ENCODE measurements at regions not wholly inside any gene's neighbourhood (a gene's known extent, or its start where the extent isn't known, plus 50 kb on each side); places are given as distances from the start of the nearest gene placed in this dataset.

- H3K36me3 Mint-ChIP-seq, result no peaks in the 10 kb centered on the region
- no peak overlapping the region for H3K27ac Mint-ChIP-seq
- H3K9me3 Mint-ChIP-seq, result peaks cover 0 to 5% (median 1%) of the 10 kb centered on the region in 7 donors
- H3K4me1 Mint-ChIP-seq, result no peaks in the 10 kb centered on the region
- no peak for DNase-seq
- H3K27me3 Mint-ChIP-seq, result peaks cover 0 to 10% (median 0%) of the 10 kb centered on the region in 3 donors
- no peak for ATAC-seq (ENCODE audit: low read depth in 2 of 2)
- H3K4me3 Mint-ChIP-seq, result no peak overlapping the region
Observed at GRCh38 chr9:14560194-14560593, 133.0 kb downstream of the ZDHHC21 start.

GRCh38 chr9:14554886-14555285, 138.3 kb downstream of the ZDHHC21 start:
- no peak for DNase-seq
- peaks cover 0 to 5% (median 0%) of the 10 kb centered on the region in 3 donors for H3K27me3 Mint-ChIP-seq
- H3K4me3 Mint-ChIP-seq, result no peak overlapping the region
- no peaks in the 10 kb centered on the region for H3K4me1 Mint-ChIP-seq
- no peak overlapping the region for H3K27ac Mint-ChIP-seq
- H3K36me3 Mint-ChIP-seq, result no peaks in the 10 kb centered on the region
- no peak for ATAC-seq (ENCODE audit: low read depth in 2 of 2)
- H3K9me3 Mint-ChIP-seq, result peaks cover 0 to 5% (median 0%) of the 10 kb centered on the region in 7 donors

GRCh38 chr9:14547245-14548060, 145.8 kb downstream of the ZDHHC21 start:
- no peaks in the 10 kb centered on the region for H3K4me1 Mint-ChIP-seq
- H3K9me3 Mint-ChIP-seq, result peaks cover 0 to 2% (median 0%) of the 10 kb centered on the region in 7 donors
- DNase-seq (no peak), ATAC-seq (ENCODE audit: low read depth in 2 of 2) (no peak)
- no peaks in the 10 kb centered on the region for H3K36me3 Mint-ChIP-seq
- H3K4me3 Mint-ChIP-seq, result peak overlapping the region in 1 of 8 donors; percentile 32
- H3K27ac Mint-ChIP-seq, result no peak overlapping the region
- H3K27me3 Mint-ChIP-seq, result peaks cover 0 to 8% (median 0%) of the 10 kb centered on the region in 3 donors

DNA sequence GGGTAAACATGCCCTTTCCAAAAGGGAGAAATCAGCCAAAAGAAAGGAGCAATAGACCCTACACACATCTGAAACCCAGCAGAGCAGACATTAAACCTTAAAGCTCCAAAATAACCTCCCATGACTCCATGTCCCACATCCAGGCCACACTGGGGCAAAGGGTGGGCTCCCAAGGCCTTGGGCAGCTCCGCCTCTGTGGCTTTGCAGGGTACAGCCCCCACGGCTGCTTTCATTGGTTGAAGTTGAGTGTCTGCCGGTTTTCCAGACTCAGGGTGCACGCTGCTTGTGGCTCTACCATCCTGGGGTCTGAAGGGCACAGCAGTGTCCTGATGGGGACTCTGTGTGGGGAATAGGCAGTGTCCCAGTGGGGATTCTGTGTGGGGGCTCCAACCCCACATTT, 146.5 kb downstream of the ZDHHC21 start:
- Mint-ChIP-seq H3K36me3 (no peaks in the 10 kb centered on the region), H3K9me3 (peaks cover 0 to 2% (median 0%) of the 10 kb centered on the region in 7 donors), H3K4me1 (no peaks in the 10 kb centered on the region), H3K27ac (peak overlapping the region in 1 of 6 donors; percentile 65), H3K4me3 (no peak overlapping the region), H3K27me3 (peaks cover 0 to 8% (median 0%) of the 10 kb centered on the region in 3 donors)
- DNase-seq (no peak), ATAC-seq (ENCODE audit: low read depth in 2 of 2) (no peak)

- no peak overlapping the region for H3K4me3 Mint-ChIP-seq
- ATAC-seq (ENCODE audit: low read depth in 2 of 2) (no peak), DNase-seq (no peak)
- no peaks in the 10 kb centered on the region for H3K4me1 Mint-ChIP-seq
- H3K27me3 Mint-ChIP-seq, result peaks cover 0 to 9% (median 1%) of the 10 kb centered on the region in 3 donors
- peaks cover 0 to 1% (median 0%) of the 10 kb centered on the region in 7 donors for H3K9me3 Mint-ChIP-seq
- peak overlapping the region in 1 of 6 donors; percentile 16 for H3K27ac Mint-ChIP-seq
- no peaks in the 10 kb centered on the region for H3K36me3 Mint-ChIP-seq
Observed at GRCh38 chr9:14542071-14542470, 151.2 kb downstream of the ZDHHC21 start.

DNA sequence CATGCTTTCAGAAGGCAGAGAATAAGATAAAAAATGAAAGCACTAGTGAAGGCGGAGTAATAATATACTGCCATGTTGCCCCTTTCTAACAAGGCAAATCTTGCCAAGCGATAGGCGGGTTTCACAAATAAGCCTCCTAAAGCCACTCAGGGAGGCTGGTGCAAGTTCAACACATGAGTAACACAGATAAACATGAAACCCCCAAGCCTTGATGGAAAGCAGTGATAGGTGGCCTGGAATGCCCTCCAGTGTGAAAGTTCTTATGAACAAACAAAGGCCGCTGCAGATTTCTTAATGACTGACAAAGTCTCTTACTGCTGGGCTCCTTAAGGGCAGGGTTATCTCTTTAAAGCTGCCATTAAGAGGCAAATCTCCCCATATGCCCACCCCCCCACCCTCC, 154.7 kb downstream of the ZDHHC21 start:
- no peak overlapping the region for H3K4me3 Mint-ChIP-seq
- H3K4me1 Mint-ChIP-seq, result no peaks in the 10 kb centered on the region

DNA sequence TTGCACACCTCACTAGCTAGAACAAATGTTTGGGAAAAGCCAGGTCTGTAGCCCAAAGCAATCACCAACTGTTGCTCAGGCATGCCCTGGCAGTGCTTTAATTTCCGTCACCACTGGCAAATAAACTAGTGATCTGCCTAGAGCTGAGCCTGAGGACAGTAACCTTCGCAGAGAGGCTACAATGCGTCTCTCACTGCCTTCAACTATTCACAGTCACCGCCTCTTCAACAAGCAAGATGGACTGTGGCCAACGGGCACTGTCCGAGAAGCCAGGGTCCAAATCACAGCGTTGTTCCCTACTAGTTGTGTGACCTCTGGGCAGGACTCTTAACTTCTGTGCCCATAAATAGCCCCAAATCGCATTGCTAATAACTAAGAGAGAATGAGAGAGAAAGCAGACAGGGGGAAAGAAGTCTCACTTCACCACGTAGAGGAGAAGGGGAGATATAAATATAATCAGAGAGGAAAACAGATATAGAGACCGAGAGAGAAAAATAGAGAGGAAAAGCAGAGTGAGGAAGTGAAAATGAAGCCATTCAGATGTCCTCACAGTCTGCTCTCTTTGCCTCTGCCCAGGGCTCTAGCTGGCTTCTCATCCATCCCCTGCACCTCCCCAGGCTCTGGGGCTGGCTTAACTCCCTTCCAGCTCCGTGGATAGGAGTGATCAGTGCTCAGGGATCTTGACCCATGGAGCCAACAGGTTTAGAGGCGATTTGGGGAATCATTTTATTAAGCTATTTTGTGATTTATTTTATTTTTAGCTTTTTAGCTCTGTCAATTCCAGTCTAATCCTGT, 157.9 kb downstream of the ZDHHC21 start:
- H3K4me1 Mint-ChIP-seq, result no peaks in the 10 kb centered on the region
- H3K9me3 Mint-ChIP-seq, result peaks cover 0 to 1% (median 0%) of the 10 kb centered on the region in 7 donors
- no peak for ATAC-seq (ENCODE audit: low read depth in 2 of 2)
- no peaks in the 10 kb centered on the region for H3K36me3 Mint-ChIP-seq
- no peak overlapping the region for H3K27ac Mint-ChIP-seq
- H3K4me3 Mint-ChIP-seq, result no peak overlapping the region
- no peak for DNase-seq
- H3K27me3 Mint-ChIP-seq, result peaks cover 16 to 35% (median 20%) of the 10 kb centered on the region in 3 donors

More for the DNA sequence above, 154.7 kb downstream of the ZDHHC21 start:
- Mint-ChIP-seq H3K27ac (no peak overlapping the region), H3K27me3 (peaks cover 16 to 41% (median 18%) of the 10 kb centered on the region in 3 donors), H3K9me3 (peaks cover 0 to 1% (median 0%) of the 10 kb centered on the region in 7 donors), H3K36me3 (no peaks in the 10 kb centered on the region)
- DNase-seq, result no peak
- no peak for ATAC-seq (ENCODE audit: low read depth in 2 of 2)

DNA sequence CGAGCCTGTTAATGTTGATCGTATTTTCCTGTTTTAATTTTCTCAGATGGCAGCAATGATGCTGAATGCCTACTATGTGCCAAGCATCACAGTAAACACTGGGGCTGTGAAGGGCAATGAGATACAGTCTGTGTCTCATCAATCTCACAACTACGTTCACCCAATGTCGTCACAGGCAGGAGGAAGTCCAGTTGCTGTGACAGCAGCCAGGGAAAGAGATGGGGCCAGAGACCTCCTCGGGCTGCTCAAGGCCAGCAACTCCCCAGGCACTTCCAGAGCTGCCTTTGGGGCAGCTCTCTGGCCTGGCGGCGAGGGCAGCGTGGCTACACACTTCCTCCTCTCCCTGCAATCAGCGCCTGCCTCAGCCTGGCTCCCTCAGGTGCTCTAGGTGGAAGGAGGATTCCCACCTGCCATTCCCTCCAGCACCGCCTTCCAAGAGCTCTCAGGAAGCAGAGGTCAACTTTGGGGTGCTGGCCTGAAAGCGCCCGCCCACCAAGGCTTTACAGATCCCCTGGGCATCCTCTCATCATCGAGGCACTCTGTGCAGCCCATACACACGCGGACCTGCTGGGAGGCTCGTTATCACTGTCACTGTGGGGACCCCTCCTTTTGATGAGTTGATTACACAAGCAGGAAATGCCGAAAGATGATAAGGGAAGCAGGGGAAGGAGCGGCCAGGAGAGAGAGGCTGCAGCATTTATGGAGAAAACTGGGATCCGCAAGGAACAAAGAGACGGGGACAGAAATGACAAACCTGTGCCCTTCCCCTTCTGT, 159.2 kb downstream of the ZDHHC21 start:
- H3K4me3 Mint-ChIP-seq, result no peak overlapping the region
- H3K27me3 Mint-ChIP-seq, result peaks cover 16 to 35% (median 20%) of the 10 kb centered on the region in 3 donors
- H3K27ac Mint-ChIP-seq, result no peak overlapping the region
- no peaks in the 10 kb centered on the region for H3K4me1 Mint-ChIP-seq
- peaks cover 0 to 1% (median 0%) of the 10 kb centered on the region in 7 donors for H3K9me3 Mint-ChIP-seq
- ATAC-seq (ENCODE audit: low read depth in 2 of 2) (no peak), DNase-seq (no peak)
- H3K36me3 Mint-ChIP-seq, result no peaks in the 10 kb centered on the region

DNA sequence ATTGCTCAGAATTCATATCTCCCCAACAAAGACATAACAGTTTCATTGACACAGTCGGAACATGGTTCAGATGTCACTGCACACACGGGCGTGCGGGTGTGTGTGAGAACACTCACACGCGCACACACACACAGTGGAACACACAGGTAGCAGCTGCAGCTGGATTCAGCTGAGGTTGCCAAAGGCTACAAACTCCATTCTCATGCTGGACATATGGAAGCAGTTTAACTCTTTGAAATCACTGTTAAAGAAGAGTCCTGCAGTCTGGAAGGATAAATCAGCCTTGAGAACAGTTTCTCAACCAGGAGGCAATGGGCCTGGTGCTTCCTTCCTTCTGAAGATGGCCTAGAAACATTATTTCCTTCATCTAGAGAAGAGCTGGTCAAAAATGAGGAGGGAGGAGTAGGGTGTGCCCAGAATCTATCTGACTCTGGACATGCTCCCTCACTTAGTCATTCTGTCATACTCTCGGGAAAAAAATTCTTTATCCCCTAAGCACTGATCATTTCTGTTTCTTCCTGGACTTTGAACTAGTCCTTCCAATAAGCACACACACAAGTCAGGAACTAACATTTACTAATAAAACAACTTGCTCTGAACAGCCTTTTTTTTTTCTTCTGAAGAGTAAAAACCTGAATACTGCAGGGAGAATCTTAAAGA, 160.6 kb downstream of the ZDHHC21 start:
- no peaks in the 10 kb centered on the region for H3K4me1 Mint-ChIP-seq
- DNase-seq, result no peak
- no peaks in the 10 kb centered on the region for H3K9me3 Mint-ChIP-seq
- H3K27me3 Mint-ChIP-seq, result peaks cover 16 to 35% (median 20%) of the 10 kb centered on the region in 3 donors
- H3K27ac Mint-ChIP-seq, result no peak overlapping the region
- no peaks in the 10 kb centered on the region for H3K36me3 Mint-ChIP-seq
- H3K4me3 Mint-ChIP-seq, result no peak overlapping the region
- no peak for ATAC-seq (ENCODE audit: low read depth in 2 of 2)

DNA sequence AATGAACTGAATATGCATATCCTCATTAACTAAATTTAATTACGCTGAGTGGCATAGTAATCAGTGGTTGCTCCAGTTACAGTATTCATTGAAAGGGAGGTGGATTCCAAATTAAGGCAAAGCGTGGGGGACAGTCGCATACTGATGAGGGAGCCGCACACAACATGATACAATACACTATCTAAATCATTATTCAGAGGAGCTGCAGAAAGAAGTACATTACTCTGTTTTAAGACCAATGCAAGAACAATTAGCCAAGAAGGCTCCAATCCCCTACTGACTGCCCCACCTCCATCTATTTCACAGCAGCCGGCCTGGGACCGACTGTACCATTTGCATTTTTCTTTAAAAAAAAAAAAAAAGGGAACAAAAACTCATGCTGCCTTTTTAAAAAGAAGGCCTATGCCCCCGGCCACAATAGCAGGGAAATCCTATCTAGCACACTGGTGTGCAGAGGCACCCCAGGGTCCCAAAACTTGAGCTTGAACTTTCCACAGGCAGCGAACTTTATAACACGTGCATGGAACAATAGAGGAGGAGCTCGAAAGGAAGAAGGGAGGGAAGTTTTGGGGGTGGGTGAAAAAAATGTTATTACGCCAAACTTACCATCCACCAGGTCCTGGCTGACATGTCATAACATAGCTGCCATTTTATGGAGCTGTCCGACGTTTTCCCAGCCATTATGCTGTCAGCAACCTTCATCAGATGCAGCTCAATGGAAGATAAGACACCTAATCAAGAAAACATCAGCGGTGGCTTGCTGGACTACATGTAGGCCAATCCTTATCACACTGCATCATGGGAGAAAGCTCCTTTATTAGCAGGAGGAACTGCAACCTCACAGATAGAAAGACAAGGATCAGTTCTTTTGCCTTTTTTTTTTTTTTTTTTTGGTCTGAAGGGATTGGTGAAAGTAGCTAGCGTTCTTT, 161.6 kb downstream of the ZDHHC21 start:
- Mint-ChIP-seq H3K9me3 (no peaks in the 10 kb centered on the region), H3K4me3 (no peak overlapping the region), H3K4me1 (no peaks in the 10 kb centered on the region), H3K27me3 (peaks cover 10 to 29% (median 20%) of the 10 kb centered on the region in 3 donors), H3K27ac (peak overlapping the region in 1 of 6 donors; percentile 12), H3K36me3 (no peaks in the 10 kb centered on the region)
- DNase-seq (no peak), ATAC-seq (ENCODE audit: low read depth in 2 of 2) (no peak)

- no peak overlapping the region for H3K4me3 Mint-ChIP-seq
- no peaks in the 10 kb centered on the region for H3K4me1 Mint-ChIP-seq
- no peak overlapping the region for H3K27ac Mint-ChIP-seq
- peaks cover 8 to 23% (median 20%) of the 10 kb centered on the region in 3 donors for H3K27me3 Mint-ChIP-seq
- ATAC-seq (ENCODE audit: low read depth in 2 of 2), result no peak
- no peaks in the 10 kb centered on the region for H3K36me3 Mint-ChIP-seq
- no peak for DNase-seq
- no peaks in the 10 kb centered on the region for H3K9me3 Mint-ChIP-seq
Observed at GRCh38 chr9:14530841-14531240, 162.4 kb downstream of the ZDHHC21 start.

GRCh38 chr9:14530366-14530765, 162.9 kb downstream of the ZDHHC21 start:
- no peaks in the 10 kb centered on the region for H3K4me1 Mint-ChIP-seq
- no peak overlapping the region for H3K27ac Mint-ChIP-seq
- H3K4me3 Mint-ChIP-seq, result no peak overlapping the region
- no peaks in the 10 kb centered on the region for H3K9me3 Mint-ChIP-seq
- DNase-seq (no peak), ATAC-seq (ENCODE audit: low read depth in 2 of 2) (no peak)
- H3K36me3 Mint-ChIP-seq, result no peaks in the 10 kb centered on the region
- peaks cover 8 to 20% (median 20%) of the 10 kb centered on the region in 3 donors for H3K27me3 Mint-ChIP-seq
